ENCODE measurements at regions not wholly inside any gene's neighbourhood (a gene's known extent, or its start where the extent isn't known, plus 50 kb on each side); places are given as distances from the start of the nearest gene placed in this dataset.

DNA sequence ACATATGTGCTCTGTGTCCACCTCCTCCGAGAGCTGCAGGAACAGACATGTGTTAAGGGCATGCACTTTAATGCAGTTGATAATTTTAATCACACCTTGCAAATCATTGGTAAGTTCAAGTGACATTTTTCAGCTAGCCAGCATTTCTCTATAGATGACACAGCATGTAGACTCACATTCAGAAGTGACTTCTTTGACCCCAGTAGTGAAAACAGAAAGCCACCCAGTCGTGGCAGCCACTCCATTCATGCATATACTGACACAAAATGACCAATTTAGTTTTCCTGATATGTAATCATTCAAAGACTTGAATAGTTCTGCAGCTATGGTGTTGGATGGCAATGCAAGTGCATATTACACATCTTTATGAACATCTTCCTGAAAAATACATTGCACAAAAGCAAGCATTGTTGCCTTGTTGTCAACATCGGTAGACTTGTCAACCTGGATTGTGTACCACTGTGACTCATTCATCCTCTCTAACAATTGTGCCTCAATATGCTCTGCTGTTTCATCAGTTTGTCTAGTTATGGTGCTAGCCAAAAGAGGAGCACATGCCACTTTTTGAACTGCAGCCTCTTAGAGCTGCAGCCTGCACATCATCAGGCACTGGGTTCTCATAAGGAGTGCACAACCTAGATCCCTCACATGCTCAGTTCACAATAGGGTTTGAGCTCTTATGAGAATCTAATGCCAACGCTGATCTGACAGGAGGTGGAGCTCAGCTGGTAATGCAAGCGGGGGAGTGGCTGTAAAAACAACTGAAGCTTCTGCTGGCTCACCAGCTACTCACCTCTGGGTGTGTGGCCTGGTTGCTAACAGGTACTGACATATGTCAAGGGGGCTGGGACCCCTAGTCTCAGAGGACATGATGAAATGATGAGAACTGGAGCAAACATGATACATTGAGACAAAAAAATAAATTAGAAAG lies 622.0 kb downstream of the PYDC2 start:
- no peak for TF ChIP-seq EP300 (IDR thresholded peaks at IDR 0.05; ENCODE audit: low read depth)
- TF ChIP-seq, protein P1, sequence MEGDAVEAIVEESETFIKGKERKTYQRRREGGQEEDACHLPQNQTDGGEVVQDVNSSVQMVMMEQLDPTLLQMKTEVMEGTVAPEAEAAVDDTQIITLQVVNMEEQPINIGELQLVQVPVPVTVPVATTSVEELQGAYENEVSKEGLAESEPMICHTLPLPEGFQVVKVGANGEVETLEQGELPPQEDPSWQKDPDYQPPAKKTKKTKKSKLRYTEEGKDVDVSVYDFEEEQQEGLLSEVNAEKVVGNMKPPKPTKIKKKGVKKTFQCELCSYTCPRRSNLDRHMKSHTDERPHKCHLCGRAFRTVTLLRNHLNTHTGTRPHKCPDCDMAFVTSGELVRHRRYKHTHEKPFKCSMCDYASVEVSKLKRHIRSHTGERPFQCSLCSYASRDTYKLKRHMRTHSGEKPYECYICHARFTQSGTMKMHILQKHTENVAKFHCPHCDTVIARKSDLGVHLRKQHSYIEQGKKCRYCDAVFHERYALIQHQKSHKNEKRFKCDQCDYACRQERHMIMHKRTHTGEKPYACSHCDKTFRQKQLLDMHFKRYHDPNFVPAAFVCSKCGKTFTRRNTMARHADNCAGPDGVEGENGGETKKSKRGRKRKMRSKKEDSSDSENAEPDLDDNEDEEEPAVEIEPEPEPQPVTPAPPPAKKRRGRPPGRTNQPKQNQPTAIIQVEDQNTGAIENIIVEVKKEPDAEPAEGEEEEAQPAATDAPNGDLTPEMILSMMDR (IDR thresholded peaks at IDR 0.05), result no peak

All from transverse colon (tissue), 3 donors.